ENCODE measurements at regions not wholly inside any gene's neighbourhood (a gene's known extent, or its start where the extent isn't known, plus 50 kb on each side); places are given as distances from the start of the nearest gene placed in this dataset.

DNA sequence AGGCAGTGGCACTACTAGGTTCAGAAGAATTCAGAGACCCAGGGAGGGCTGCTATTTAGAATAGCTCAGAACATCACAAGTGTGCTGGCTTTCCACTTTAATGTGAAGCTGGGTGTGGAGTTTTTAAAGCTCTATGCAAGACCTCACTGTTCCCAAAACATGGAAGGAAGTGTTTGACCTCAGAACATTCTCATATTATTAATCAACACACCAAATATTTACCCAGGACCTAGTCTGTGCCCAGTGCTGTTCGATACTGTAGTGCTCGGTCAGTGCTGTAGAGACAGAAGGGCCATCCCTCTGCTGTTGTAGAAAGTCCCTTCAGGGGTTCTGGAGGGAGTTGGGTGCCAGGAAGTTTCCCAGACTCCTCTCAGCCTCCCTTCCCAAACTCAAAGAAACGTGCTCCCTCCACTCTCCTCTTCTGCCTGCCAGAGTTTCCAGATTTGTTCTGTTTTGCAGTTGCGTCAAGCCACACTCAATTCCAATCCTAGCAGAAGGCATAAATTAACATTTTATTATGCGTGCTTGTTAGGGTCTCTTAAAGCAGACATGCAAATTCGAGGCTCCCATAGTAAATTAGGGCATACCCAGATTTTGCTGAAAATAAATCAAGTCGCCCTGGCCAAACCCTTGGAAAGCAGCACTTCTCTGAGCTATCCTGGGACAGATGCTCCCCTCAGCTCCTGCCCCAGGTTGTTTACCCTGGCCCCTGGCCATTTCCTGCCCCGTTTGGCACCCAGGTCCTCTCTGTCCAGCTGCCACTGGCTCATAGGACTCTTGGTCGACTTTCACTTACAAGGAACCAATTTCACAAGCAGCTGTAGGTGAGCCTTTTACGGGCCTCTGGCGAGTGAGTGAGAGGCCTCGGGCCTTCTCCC lies 248.6 kb downstream of the HIVEP2 start:
- Histone ChIP-seq H3K4me2 (ENCODE audit: control insufficient read depth, extremely low read depth, insufficient read depth, low read depth, low read length) (no peak overlapping the region), H3K36me3 (ENCODE audit: control insufficient read depth in 2 of 2, extremely low read depth in 1 of 2, insufficient read depth in 2 of 2, low read length in 2 of 2) (no peaks in the 10 kb centered on the region), H3K4me3 (ENCODE audit: control insufficient read depth in 2 of 3, extremely low read depth in 1 of 3, insufficient read depth in 2 of 3, low read depth in 1 of 3, low read length in 3 of 3) (no peak overlapping the region), H4K20me1 (ENCODE audit: control insufficient read depth, extremely low read depth, insufficient read depth, low read length) (no peaks in the 10 kb centered on the region), H3K4me1 (ENCODE audit: control insufficient read depth, extremely low read depth, insufficient read depth, low read length) (peaks cover 6% of the 10 kb centered on the region), H3K27ac (ENCODE audit: control insufficient read depth, insufficient read depth, low read length) (no peak overlapping the region), H3K9me3 (ENCODE audit: control insufficient read depth, low read depth, low read length) (no peaks in the 10 kb centered on the region), H3K9me1 (ENCODE audit: control insufficient read depth, extremely low read depth, insufficient read depth, low read length) (no peaks in the 10 kb centered on the region), H3K9ac (ENCODE audit: control insufficient read depth, extremely low read depth, insufficient read depth, low read length) (no peak overlapping the region), H3K27me3 (ENCODE audit: control insufficient read depth, extremely low read depth, insufficient read depth, low read length) (no peaks in the 10 kb centered on the region), H2AFZ (ENCODE audit: control insufficient read depth, low read length) (no peak overlapping the region), H3K79me2 (ENCODE audit: control insufficient read depth, insufficient read depth, low read length) (no peaks in the 10 kb centered on the region)
- no peak for FAIRE-seq
- DNase-seq (ENCODE audit: low read depth, low spot score), result no peak
- dilution Hi-C loops (cut with MboI; ENCODE audit: extremely low pct_ligation_motif_present, low sequenced_read_pairs), result no loop called here
- TF ChIP-seq, protein P1, sequence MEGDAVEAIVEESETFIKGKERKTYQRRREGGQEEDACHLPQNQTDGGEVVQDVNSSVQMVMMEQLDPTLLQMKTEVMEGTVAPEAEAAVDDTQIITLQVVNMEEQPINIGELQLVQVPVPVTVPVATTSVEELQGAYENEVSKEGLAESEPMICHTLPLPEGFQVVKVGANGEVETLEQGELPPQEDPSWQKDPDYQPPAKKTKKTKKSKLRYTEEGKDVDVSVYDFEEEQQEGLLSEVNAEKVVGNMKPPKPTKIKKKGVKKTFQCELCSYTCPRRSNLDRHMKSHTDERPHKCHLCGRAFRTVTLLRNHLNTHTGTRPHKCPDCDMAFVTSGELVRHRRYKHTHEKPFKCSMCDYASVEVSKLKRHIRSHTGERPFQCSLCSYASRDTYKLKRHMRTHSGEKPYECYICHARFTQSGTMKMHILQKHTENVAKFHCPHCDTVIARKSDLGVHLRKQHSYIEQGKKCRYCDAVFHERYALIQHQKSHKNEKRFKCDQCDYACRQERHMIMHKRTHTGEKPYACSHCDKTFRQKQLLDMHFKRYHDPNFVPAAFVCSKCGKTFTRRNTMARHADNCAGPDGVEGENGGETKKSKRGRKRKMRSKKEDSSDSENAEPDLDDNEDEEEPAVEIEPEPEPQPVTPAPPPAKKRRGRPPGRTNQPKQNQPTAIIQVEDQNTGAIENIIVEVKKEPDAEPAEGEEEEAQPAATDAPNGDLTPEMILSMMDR (optimal IDR thresholded peaks at IDR 0.05 in 1 of 3, IDR thresholded peaks at IDR 0.05 in 1 of 3, conservative IDR thresholded peaks at IDR 0.05 in 1 of 3; ENCODE audit: extremely low read depth in 1 of 3, insufficient read depth in 2 of 3, low read length in 3 of 3), result no peak
- TF ChIP-seq EZH2 (IDR thresholded peaks at IDR 0.05; ENCODE audit: low read length), result no peak

DNA sequence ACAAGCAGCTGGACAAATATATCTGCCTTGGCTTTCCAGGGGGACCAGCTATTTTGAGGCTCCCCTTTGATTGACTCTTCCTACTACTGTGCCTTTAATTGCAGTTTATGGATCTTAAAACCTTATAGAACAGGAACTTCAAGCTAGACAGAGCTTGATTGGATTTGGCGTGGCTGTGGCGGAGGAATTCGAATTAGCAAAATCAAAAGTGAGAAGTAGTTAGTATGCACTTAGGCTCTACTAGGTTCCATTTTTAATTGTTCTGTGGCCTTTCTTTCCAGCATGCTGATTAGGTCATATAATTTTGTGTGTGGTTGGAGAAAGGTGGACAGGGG lies 248.0 kb downstream of the HIVEP2 start:
- no peaks in the 10 kb centered on the region for H3K79me2 ChIP-seq (ENCODE audit: control insufficient read depth, insufficient read depth, low read length)
- no peaks in the 10 kb centered on the region for H3K9me3 ChIP-seq (ENCODE audit: control insufficient read depth, low read depth, low read length)
- no peaks in the 10 kb centered on the region for H3K27me3 ChIP-seq (ENCODE audit: control insufficient read depth, extremely low read depth, insufficient read depth, low read length)
- FAIRE-seq, result no peak
- no peak overlapping the region for H3K27ac ChIP-seq (ENCODE audit: control insufficient read depth, insufficient read depth, low read length)
- dilution Hi-C loops (cut with MboI; ENCODE audit: extremely low pct_ligation_motif_present, low sequenced_read_pairs), result no loop called here
- H3K4me1 ChIP-seq (ENCODE audit: control insufficient read depth, extremely low read depth, insufficient read depth, low read length), result peaks cover 6% of the 10 kb centered on the region
- H4K20me1 ChIP-seq (ENCODE audit: control insufficient read depth, extremely low read depth, insufficient read depth, low read length), result no peaks in the 10 kb centered on the region
- no peak overlapping the region for H2AFZ ChIP-seq (ENCODE audit: control insufficient read depth, low read length)
- no peaks in the 10 kb centered on the region for H3K9me1 ChIP-seq (ENCODE audit: control insufficient read depth, extremely low read depth, insufficient read depth, low read length)
- no peak overlapping the region for H3K9ac ChIP-seq (ENCODE audit: control insufficient read depth, extremely low read depth, insufficient read depth, low read length)
- TF ChIP-seq, protein P1 (optimal IDR thresholded peaks at IDR 0.05 in 1 of 3, IDR thresholded peaks at IDR 0.05 in 1 of 3, conservative IDR thresholded peaks at IDR 0.05 in 1 of 3; ENCODE audit: extremely low read depth in 1 of 3, insufficient read depth in 2 of 3, low read length in 3 of 3), result no peak
- TF ChIP-seq EZH2 (IDR thresholded peaks at IDR 0.05; ENCODE audit: low read length), result no peak
- DNase-seq (ENCODE audit: low read depth, low spot score), result no peak
- H3K4me2 ChIP-seq (ENCODE audit: control insufficient read depth, extremely low read depth, insufficient read depth, low read depth, low read length), result no peak overlapping the region
- H3K4me3 ChIP-seq (ENCODE audit: control insufficient read depth in 2 of 3, extremely low read depth in 1 of 3, insufficient read depth in 2 of 3, low read depth in 1 of 3, low read length in 3 of 3), result no peak overlapping the region
- no peaks in the 10 kb centered on the region for H3K36me3 ChIP-seq (ENCODE audit: control insufficient read depth in 2 of 2, extremely low read depth in 1 of 2, insufficient read depth in 2 of 2, low read length in 2 of 2)
